ENCODE measurements at regions not wholly inside any gene's neighbourhood (a gene's known extent, or its start where the extent isn't known, plus 50 kb on each side); places are given as distances from the start of the nearest gene placed in this dataset.

DNA sequence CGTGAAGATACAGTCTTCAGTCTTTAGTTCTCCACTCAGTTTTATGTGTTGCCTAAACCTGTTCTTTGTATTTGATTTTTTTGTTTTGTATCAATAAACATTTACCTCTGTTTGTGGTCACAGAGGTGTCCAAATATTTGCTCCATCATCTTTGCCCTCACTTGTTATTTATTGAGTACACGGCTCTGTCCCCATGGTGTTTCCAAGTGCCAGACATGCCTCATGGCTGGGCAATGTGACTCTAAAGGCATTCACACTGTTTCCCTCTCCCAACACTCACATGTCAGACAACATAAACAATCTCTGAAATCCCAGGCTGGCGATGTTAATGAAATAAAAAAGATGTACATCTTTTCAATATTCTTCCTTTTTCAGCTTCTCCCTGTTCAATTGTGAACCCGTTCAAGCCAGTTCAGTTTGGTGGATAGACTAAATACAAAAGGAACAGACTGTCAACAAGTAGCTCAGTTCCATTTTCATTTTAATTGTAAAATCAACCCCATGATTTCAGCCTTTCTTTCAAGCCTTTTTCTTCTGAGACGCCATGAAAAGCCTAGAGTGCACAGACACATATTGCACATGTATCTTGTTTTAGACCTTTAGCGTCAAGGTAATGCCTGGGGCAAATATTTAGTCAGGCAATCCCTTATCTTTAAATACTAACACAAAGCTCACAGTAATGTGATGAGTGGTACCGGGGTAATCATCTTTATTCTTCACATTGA, 680.7 kb downstream of the GALC start:
- no peak for TF ChIP-seq EZH2phosphoT487 (IDR thresholded peaks at IDR 0.05; ENCODE audit: low read length)
- TF ChIP-seq, protein P1, sequence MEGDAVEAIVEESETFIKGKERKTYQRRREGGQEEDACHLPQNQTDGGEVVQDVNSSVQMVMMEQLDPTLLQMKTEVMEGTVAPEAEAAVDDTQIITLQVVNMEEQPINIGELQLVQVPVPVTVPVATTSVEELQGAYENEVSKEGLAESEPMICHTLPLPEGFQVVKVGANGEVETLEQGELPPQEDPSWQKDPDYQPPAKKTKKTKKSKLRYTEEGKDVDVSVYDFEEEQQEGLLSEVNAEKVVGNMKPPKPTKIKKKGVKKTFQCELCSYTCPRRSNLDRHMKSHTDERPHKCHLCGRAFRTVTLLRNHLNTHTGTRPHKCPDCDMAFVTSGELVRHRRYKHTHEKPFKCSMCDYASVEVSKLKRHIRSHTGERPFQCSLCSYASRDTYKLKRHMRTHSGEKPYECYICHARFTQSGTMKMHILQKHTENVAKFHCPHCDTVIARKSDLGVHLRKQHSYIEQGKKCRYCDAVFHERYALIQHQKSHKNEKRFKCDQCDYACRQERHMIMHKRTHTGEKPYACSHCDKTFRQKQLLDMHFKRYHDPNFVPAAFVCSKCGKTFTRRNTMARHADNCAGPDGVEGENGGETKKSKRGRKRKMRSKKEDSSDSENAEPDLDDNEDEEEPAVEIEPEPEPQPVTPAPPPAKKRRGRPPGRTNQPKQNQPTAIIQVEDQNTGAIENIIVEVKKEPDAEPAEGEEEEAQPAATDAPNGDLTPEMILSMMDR (IDR thresholded peaks at IDR 0.05; ENCODE audit: low read length), result no peak
- TF ChIP-seq EZH2 (optimal IDR thresholded peaks at IDR 0.05; ENCODE audit: low read depth, low read length), result no peak
- H3K9ac ChIP-seq (ENCODE audit: low read length), result no peak overlapping the region
- H3K27me3 ChIP-seq (replicated peaks; ENCODE audit: insufficient read depth, low read length), result no peaks in the 10 kb centered on the region
- no peaks in the 10 kb centered on the region for H3K79me2 ChIP-seq (ENCODE audit: low read length)
- no peaks in the 10 kb centered on the region for H3K9me3 ChIP-seq (replicated peaks; ENCODE audit: insufficient read depth, low read length)
- H3K36me3 ChIP-seq (replicated peaks; ENCODE audit: insufficient read depth, low read length), result no peaks in the 10 kb centered on the region
- no peak overlapping the region for H3K4me3 ChIP-seq (ENCODE audit: low read length)
- no peaks in the 10 kb centered on the region for H3F3A ChIP-seq (ENCODE audit: insufficient read depth, low read length)
- no peaks in the 10 kb centered on the region for H3K4me1 ChIP-seq (ENCODE audit: low read length)
- no peaks in the 10 kb centered on the region for H4K20me1 ChIP-seq (ENCODE audit: insufficient read depth, low read length)
- DNase-seq, result no peak
- H3K27ac ChIP-seq (ENCODE audit: low read length), result no peak overlapping the region
- no peaks in the 10 kb centered on the region for H3K9me2 ChIP-seq (replicated peaks; ENCODE audit: insufficient read depth, low read length)
- no peak overlapping the region for H3K4me2 ChIP-seq (ENCODE audit: low read depth, low read length)
- H2AFZ ChIP-seq (ENCODE audit: low read length), result no peak overlapping the region

DNA sequence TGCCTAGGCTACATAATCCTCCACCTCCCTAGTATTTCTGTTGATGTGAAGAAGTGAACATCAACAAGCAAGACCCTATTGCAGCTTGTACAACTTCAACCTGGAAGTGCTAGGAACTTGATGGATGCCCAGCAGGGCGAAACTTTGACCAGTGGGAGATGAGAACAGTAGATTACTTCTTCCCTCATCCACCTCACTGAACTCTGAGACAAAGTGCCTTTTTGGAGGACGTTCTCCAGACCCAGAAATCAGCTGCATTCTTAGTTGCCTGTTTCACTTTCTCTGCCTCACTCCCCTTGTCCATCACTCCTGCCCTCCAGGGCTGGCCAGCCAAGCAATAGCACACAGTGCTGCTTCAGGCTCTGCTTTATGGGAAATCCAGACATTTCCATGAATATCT, 683.4 kb downstream of the GALC start:
- H3K9me3 ChIP-seq (replicated peaks; ENCODE audit: insufficient read depth, low read length), result no peaks in the 10 kb centered on the region
- no peaks in the 10 kb centered on the region for H3K79me2 ChIP-seq (ENCODE audit: low read length)
- H3K27ac ChIP-seq (ENCODE audit: low read length), result no peak overlapping the region
- H2AFZ ChIP-seq (ENCODE audit: low read length), result no peak overlapping the region
- no peaks in the 10 kb centered on the region for H3K4me1 ChIP-seq (ENCODE audit: low read length)
- no peak for TF ChIP-seq EZH2 (optimal IDR thresholded peaks at IDR 0.05; ENCODE audit: low read depth, low read length)
- TF ChIP-seq EZH2phosphoT487 (IDR thresholded peaks at IDR 0.05; ENCODE audit: low read length), result no peak
- TF ChIP-seq, protein P1 (IDR thresholded peaks at IDR 0.05; ENCODE audit: low read length), result no peak
- no peak overlapping the region for H3K4me2 ChIP-seq (ENCODE audit: low read depth, low read length)
- no peaks in the 10 kb centered on the region for H3F3A ChIP-seq (ENCODE audit: insufficient read depth, low read length)
- no peaks in the 10 kb centered on the region for H3K27me3 ChIP-seq (replicated peaks; ENCODE audit: insufficient read depth, low read length)
- H3K36me3 ChIP-seq (replicated peaks; ENCODE audit: insufficient read depth, low read length), result no peaks in the 10 kb centered on the region
- no peaks in the 10 kb centered on the region for H3K9me2 ChIP-seq (replicated peaks; ENCODE audit: insufficient read depth, low read length)
- DNase-seq, result no peak
- H3K9ac ChIP-seq (ENCODE audit: low read length), result no peak overlapping the region
- no peak overlapping the region for H3K4me3 ChIP-seq (ENCODE audit: low read length)
- no peaks in the 10 kb centered on the region for H4K20me1 ChIP-seq (ENCODE audit: insufficient read depth, low read length)

DNA sequence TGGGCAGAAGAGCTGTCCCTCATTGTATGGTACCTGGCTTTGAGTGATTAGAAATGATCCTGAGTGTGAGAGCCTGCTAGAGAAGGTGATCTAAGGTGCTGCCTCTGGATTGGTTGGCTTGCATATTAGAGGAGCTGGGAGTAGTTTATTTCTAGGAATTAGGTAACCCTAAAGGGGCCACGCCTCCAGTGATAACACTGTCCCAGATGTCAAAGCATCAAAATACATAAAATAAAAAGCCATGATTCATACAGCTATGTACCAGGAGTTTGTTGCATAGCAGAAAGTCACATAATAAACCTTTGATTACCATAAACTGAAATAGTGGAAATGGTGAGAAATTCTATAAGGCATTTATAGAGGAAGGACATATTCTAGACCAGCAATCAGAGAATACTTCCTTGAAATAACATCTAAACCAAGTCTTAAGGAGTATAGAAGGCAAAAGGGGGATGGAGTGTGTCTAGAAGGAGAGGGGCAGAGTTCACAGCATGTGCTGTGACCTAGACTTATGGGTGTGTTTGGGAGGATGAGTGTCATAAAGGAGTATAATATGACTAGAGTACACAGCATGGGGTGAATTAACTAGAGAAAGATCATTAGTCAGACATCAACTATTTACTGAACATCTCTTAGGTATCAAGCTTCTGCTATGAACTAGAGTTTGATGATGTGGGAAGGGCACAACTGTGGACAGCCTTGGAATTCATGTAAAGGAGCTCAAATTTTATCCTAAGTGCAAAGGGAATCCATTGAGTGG, 686.4 kb downstream of the GALC start:
- Histone ChIP-seq H3K27ac (ENCODE audit: low read length) (no peak overlapping the region), H3K4me3 (ENCODE audit: low read length) (no peak overlapping the region), H3K9ac (ENCODE audit: low read length) (no peak overlapping the region), H3K9me2 (replicated peaks; ENCODE audit: insufficient read depth, low read length) (no peaks in the 10 kb centered on the region), H3K4me2 (ENCODE audit: low read depth, low read length) (no peak overlapping the region), H3F3A (ENCODE audit: insufficient read depth, low read length) (no peaks in the 10 kb centered on the region), H3K4me1 (ENCODE audit: low read length) (no peaks in the 10 kb centered on the region), H4K20me1 (ENCODE audit: insufficient read depth, low read length) (no peaks in the 10 kb centered on the region), H2AFZ (ENCODE audit: low read length) (no peak overlapping the region), H3K36me3 (replicated peaks; ENCODE audit: insufficient read depth, low read length) (no peaks in the 10 kb centered on the region), H3K79me2 (ENCODE audit: low read length) (no peaks in the 10 kb centered on the region), H3K9me3 (replicated peaks; ENCODE audit: insufficient read depth, low read length) (no peaks in the 10 kb centered on the region), H3K27me3 (replicated peaks; ENCODE audit: insufficient read depth, low read length) (no peaks in the 10 kb centered on the region)
- TF ChIP-seq, protein P1 (IDR thresholded peaks at IDR 0.05; ENCODE audit: low read length), result no peak
- TF ChIP-seq EZH2 (optimal IDR thresholded peaks at IDR 0.05; ENCODE audit: low read depth, low read length), result no peak
- TF ChIP-seq EZH2phosphoT487 (IDR thresholded peaks at IDR 0.05; ENCODE audit: low read length), result no peak
- DNase-seq, result no peak
